ENCODE measurements at regions not wholly inside any gene's neighbourhood (a gene's known extent, or its start where the extent isn't known, plus 50 kb on each side); places are given as distances from the start of the nearest gene placed in this dataset.

GRCh38 chr14:86897704-86898513 lies 1095.1 kb downstream of the GALC start:
- TF ChIP-seq EZH2 (IDR thresholded peaks at IDR 0.05; ENCODE audit: insufficient read depth, low read length) (no peak), CTCF (IDR thresholded peaks at IDR 0.05; ENCODE audit: insufficient read depth, low read depth, low read length) (no peak)
